GM06990 (cell line): ENCODE measurements at regions not wholly inside any gene's neighbourhood (a gene's known extent, or its start where the extent isn't known, plus 50 kb on each side); places are given as distances from the start of the nearest gene placed in this dataset.

Source experiments
- DNase-seq: peaks from one replicate; pipeline ENCODE4 v3.0.0-alpha.2; 2011; ENCODE audit not compliant: insufficient read length; ENCODE audit errors: extremely low read depth
- H3K27me3 ChIP-seq: replicated peaks from 2 replicates; pipeline ENCODE4 v1.6.0; 2011; ENCODE audit warnings: low read length; ENCODE audit not compliant: control insufficient read depth, insufficient read depth
- H3K36me3 ChIP-seq: 2 replicates; pipeline ENCODE4 v1.5.1; 2011; ENCODE audit warnings: low read length; ENCODE audit not compliant: control insufficient read depth, insufficient read depth
- H3K4me3 ChIP-seq: replicated peaks from 2 replicates; pipeline ENCODE4 v1.5.1; 2011; ENCODE audit warnings: low read depth, mild to moderate bottlenecking, control low read depth, low read length
- TF ChIP-seq, protein P1 (sequence below): IDR thresholded peaks from 2 replicates; pipeline ENCODE4 v1.5.1; 2011; ENCODE audit warnings: low read length, control low read depth, mild to moderate bottlenecking, inconsistent platforms; ENCODE audit not compliant: insufficient read depth, poor library complexity, severe bottlenecking

GRCh38 chr15:70535071-70535954 is 228.0 kb downstream of the UACA start:
- TF ChIP-seq, protein P1, sequence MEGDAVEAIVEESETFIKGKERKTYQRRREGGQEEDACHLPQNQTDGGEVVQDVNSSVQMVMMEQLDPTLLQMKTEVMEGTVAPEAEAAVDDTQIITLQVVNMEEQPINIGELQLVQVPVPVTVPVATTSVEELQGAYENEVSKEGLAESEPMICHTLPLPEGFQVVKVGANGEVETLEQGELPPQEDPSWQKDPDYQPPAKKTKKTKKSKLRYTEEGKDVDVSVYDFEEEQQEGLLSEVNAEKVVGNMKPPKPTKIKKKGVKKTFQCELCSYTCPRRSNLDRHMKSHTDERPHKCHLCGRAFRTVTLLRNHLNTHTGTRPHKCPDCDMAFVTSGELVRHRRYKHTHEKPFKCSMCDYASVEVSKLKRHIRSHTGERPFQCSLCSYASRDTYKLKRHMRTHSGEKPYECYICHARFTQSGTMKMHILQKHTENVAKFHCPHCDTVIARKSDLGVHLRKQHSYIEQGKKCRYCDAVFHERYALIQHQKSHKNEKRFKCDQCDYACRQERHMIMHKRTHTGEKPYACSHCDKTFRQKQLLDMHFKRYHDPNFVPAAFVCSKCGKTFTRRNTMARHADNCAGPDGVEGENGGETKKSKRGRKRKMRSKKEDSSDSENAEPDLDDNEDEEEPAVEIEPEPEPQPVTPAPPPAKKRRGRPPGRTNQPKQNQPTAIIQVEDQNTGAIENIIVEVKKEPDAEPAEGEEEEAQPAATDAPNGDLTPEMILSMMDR, result no peak
- no peak overlapping the region for H3K4me3 ChIP-seq
- H3K27me3 ChIP-seq, result no peaks in the 10 kb centered on the region; the same call in 1 of the 2 replicates
- no peak for DNase-seq
- no peaks in the 10 kb centered on the region for H3K36me3 ChIP-seq

DNA sequence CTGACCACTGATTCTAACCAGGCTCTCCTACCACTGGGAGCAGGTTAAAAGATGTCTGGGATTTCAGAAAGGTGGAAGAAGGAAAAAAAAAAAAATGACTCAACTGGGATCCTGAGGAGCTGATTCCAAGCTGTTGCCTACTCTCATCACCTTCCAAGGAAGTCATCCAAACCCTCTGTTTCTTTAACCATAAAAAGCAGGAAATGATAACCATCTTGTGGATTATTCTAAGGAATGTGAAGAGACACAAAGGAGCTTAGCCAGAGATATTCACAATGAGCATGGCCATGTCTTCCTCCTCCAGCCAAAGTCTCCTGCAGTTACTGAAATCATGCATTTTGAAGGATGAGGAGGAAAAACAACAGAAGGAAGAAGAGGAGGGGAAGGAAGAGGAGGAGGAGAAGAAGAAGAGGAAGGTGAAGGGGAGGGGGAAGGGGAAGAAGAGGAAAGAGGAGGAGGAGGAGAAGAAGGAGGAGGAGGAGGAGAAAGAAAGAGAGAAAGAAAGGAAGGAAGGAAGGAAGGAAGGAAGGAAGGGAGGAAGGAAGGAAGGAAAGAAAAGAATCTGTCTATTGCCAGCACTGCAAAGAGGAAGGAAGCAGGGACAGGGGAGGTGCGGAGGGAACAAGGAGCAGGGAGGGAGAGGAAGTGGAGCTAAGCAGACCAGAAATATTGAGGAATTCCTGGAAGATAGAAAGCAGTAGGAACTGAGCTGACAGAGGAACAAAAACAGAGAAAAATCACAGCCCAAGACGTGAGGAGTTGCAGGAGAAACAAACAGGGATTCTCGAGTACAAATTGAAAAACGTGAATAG is 229.2 kb downstream of the UACA start:
- Histone ChIP-seq H3K4me3 (no peak overlapping the region), H3K27me3 (no peaks in the 10 kb centered on the region; the same call in 1 of the 2 replicates), H3K36me3 (no peaks in the 10 kb centered on the region)
- DNase-seq, result no peak
- TF ChIP-seq, protein P1, result no peak

DNA sequence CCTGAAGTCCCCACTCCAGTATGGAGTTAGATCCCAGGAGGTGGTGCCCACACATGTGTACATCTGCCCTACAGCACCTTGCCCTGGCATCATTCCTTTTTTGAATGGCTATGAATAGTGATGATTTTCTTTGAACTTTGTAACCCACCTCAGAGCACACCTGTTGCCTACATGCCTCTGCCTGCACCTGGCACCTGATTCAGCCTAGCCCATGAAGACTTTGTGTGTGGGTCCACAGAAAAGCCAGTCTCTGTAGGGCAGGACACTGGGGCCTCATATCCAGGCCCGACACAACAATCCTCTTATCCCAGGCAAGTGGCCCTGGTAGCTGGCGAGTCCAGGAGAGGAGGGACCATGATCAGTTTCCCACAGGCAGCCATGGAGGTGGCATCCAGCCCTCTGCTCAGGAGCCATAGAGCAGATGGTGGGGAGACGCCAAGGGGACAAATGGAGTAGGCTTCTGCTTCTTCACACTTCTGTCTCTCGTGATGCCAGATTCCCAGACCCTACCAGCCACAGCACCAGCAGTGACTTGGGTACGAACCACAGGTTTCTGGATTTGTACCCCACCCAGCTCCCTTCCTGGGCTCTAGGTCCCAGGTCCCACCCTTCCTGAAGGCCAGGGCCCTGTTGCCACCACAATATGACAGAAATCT is 230.7 kb downstream of the UACA start:
- Histone ChIP-seq H3K4me3 (no peak overlapping the region), H3K27me3 (no peaks in the 10 kb centered on the region), H3K36me3 (no peaks in the 10 kb centered on the region)
- TF ChIP-seq, protein P1, result no peak
- DNase-seq, result no peak

DNA sequence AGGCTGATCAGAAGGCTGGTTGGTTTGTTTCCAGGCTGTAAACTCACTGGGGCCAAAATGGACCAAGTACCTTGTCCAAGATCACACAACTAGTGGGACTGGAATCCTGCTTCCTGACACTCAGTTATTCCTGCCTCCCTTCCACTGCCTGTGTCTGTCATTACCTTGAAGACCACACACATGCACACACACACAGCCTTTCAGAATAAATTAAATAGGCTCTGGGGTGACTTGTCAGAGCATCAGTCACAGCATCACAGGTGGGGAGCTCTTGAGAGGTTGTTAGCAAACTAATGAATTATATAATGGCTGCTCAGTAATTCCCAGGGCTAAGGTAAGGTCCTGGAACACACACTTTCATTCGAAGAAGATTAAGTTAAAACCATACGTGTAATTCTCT is 231.8 kb downstream of the UACA start:
- Histone ChIP-seq H3K36me3 (no peaks in the 10 kb centered on the region), H3K4me3 (no peak overlapping the region), H3K27me3 (no peaks in the 10 kb centered on the region)
- no peak for DNase-seq
- TF ChIP-seq, protein P1, result no peak

GRCh38 chr15:70530906-70531305 is 232.5 kb downstream of the UACA start:
- TF ChIP-seq, protein P1, result no peak
- Histone ChIP-seq H3K4me3 (no peak overlapping the region), H3K36me3 (no peaks in the 10 kb centered on the region), H3K27me3 (no peaks in the 10 kb centered on the region)
- no peak for DNase-seq
